HG03139 (cell line): ENCODE measurements at regions not wholly inside any gene's neighbourhood (a gene's known extent, or its start where the extent isn't known, plus 50 kb on each side); places are given as distances from the start of the nearest gene placed in this dataset.
"Not testable (repeated sequence)": the region's sequence is repeated elsewhere in the genome, so short reads cannot be mapped to it uniquely, and the experiment has no call there.

Experiments
- ATAC-seq: cut with Tn5 transposase; IDR thresholded peaks from one replicate; pipeline ENCODE4 v1.9.1; 2021; ENCODE audit not compliant: unreplicated experiment

DNA sequence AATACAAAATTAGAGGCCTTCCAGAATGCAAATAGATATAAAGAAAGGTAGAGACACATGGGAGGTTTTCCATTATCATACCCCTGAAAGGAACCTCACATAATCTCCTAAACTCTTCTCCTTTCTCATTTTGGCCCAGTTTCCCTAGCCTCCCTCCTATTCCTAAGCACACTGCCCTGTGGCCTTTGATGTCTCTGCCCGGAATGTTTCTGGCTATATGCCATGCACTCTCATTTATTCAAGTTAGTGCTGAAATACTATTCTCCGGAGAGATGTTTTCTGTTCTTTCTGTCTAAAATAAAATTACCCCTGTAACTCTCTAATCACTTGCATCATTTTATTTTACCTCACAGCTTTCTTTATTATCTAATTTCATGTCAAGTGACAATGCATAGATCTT, 1287.7 kb downstream of the SLITRK5 start:
- no peak for ATAC-seq

DNA sequence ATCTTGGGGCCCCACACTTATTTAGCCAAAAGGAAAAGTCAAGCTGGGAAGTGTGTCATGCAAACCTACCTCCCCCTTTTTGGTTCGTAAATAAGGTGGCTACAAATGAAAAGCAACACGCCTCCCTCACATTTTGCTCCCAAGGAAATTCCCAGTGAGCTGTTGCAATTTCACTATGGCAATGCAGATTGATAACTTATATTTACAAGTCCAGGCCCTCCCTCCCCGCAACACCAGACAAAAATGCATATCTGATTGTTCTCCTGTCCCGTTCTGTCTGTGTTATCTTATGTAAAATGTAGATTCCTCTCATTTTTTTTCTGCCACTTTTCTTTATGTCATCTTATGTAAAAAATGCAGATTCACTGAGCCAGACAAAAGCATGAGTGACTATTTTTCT, 1305.3 kb downstream of the SLITRK5 start:
- no peak for ATAC-seq

- no peak for ATAC-seq
Observed at GRCh38 chr13:88978607-88979006, 1307.4 kb downstream of the SLITRK5 start.

GRCh38 chr13:88979465-88980175, 1308.4 kb downstream of the SLITRK5 start:
- ATAC-seq, result no peak

DNA sequence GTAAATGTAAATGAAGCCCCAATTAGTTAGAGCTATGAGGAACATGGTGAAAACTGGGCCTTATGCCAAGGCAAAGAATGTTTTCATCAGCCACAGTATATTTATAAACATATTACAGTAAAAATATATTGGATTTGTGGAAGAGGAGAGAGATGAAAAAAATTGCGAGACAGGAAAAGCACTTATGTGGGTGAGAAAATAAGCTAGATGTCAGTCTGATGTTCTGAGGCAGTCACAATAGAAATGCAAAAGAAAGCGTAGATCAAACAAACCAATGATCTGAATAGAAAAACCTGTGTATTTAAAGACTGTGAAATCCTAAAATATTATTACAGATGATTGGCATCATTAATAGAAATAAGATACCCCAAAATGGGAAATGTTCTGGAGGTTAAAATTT, 1332.5 kb downstream of the SLITRK5 start:
- no peak for ATAC-seq

DNA sequence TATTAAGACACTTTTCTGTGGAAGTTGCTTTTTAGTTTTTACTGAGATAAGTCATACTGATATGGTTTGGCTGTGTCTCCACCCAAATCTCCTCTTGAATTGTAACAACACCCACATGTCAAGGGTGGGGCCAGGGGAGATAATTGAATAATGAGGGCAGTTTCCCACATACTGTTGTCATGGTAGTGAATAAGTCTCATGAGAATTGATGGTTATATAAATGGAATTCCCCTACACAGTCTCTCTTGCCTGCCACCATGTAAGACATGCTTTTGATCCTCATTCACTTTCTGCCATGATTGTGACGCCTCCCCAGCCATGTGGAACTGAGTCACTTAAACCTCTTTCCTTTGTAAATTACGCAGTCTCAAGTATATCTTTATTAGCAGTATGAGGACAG, 1340.4 kb downstream of the SLITRK5 start:
- no peak for ATAC-seq

GRCh38 chr13:89027694-89028306, 1356.6 kb downstream of the SLITRK5 start:
- no peak for ATAC-seq

- ATAC-seq, result no peak
Observed at GRCh38 chr13:89029062-89029461, 1357.9 kb downstream of the SLITRK5 start.

DNA sequence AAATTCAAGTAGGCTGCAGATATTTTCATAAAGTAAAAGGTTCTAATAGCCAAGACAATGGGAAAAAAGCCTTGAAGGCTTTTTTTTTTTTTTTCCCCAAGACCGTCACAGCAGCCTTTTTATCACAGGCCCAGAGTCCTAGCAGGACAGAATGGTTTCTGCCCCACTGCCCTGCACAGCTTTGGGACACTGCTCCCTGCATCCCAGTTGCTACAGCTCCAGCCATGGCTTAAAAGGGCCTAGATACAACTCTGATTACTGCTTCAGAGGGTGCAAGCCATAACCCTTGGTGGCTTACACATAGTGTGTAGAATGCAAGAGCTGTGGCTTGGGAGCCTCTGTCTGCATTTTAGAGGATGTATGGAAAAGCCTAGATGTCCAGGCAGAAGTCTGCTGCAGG, 1362.8 kb downstream of the SLITRK5 start:
- no peak for ATAC-seq

- no peak for ATAC-seq
Observed at GRCh38 chr13:89052699-89053098, 1381.5 kb downstream of the SLITRK5 start.

DNA sequence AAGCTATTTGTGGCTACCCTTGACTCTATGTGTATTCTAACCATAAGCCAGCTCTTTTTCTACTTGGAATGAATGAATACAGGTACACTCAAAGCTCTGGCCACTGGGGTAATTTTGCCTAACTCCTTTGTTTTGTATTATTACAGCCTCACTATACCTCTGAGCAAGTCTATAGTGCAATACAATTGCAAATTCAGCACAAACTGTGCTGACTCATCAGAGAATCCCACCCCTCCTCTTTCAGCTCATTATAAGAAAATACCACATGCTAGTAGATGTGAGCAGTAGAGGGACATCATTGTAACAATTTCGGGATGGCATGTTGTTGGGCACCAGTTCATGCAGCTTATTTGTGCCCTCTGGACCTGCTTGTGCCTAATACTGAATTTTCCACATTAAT, 1382.2 kb downstream of the SLITRK5 start:
- no peak for ATAC-seq

DNA sequence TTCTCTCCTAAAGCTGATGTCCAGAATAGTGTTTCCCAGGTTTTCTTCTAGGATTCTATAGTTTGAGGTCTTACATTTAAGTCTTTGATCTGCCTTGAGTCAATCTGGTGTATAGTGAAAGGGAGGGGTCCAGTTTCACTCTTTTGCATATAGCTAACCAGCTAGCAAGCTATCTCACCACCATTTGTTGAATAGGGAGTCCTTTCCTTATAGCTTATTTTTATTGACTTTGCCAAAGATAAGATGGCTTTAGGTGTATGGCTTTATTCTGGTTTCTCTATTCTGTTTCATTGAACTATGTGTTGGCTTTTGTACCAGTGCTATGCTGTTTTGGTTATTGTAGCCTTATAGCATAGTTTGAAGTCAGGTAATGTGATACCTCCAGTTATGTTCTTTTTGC, 1386.1 kb downstream of the SLITRK5 start:
- no peak for ATAC-seq

GRCh38 chr13:89057862-89058261, 1386.7 kb downstream of the SLITRK5 start:
- no peak for ATAC-seq

DNA sequence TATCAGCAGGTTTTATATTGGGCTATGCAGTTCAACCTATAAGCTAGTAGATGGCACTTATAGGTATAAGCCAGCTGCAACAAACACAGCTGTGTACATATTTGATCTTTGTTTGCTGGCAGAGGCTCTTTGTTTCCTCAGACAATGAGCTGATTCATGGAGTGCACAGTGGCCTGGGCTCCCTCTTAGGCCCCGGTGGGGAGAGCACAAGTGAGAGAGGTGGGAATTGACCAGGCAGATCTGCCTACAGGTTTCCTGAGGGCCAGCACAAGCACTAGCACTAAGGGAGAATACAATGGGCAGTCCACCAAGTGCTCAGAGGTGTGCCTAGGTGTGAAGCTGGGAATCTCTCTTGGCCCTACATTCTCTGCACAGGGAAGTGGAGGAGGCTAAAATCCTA, 1390.7 kb downstream of the SLITRK5 start:
- ATAC-seq, result no peak

DNA sequence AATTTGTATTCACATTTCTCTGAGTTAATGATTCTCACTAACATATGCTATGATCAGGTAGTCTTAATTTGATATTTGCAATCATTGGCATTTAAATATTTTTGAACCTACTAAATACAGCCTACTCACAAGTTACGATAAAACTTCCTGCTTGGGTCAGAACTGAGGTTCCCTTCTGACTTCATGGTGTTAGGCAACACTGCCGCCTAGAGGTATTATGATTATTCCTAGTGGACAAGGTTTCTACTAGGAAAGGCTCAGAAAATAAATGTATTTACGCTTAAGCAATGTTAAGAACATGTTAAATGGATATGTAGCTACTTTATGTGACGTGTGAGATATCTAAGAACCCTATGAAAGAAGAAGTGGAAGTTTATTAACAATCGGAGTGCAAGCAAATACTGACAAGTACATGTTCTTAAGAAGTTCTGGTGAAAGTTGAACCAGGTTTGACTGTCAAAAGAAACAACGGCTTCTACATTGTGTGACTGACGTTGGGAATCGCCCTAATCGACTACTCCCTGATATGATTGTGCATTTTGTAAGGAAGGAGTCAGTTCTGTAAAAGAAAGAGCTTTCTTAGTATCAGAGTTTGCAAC, 1395.8 kb downstream of the SLITRK5 start:
- ATAC-seq, result no peak

DNA sequence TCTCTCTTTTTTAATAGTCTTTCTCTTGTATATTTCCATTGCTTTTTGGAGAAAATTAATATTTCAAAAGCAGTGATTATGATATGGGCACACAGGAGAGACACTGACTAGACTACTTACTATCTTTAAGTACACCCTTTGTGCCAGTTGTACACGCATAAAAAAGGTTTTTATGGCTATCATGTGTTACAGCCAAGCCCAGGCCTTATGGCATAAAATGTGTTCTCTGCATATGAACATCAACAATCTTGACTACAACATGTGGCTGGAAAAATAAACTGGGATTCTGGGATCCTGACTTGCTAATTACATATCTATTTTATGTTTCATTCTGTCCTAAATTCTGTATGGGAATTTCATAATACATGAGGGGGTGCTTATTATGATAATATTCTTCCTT, 1401.8 kb downstream of the SLITRK5 start:
- no peak for ATAC-seq

- no peak for ATAC-seq
Observed at GRCh38 chr13:89076622-89077021, 1405.5 kb downstream of the SLITRK5 start.

GRCh38 chr13:89082623-89083022, 1411.5 kb downstream of the SLITRK5 start:
- ATAC-seq, result no peak

GRCh38 chr13:89088107-89088506, 1416.9 kb downstream of the SLITRK5 start:
- not testable (repeated sequence) for ATAC-seq

DNA sequence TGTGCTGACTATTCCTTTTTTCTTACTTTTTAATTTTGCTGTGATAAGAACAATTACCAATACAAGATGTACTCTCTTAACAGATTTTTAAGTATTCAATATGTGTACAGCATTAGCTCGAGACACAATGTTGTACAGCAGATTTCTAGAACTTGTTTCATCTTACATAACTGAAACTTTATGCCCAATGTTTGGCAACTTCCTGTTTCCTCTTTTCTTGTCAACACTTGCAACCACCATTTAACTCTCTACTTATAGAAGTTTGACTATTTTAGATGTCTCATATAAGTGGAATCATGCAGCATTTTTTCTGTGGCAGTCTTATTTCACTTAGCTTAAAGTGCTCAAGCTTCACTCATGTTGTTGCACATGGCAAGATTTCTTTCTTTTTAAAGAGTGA, 1426.8 kb downstream of the SLITRK5 start:
- no peak for ATAC-seq

DNA sequence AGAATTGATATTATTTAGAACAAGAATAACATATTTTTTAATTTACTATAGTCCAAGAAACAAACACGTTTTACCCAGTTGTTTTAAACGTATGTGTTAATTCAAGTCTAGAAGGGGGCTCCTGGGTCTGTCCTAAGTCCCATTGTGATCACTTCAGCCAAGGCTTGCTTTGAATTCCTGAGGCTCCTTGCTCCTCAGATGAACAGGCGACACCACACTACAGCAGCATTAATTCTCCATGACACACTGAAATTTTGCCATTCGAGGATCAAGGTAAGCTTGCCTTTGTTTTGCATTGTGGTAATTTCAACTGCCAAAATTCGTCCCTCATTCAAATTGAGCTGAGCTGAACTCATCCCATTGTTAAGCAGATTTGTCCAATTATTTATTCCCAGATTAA, 1442.6 kb downstream of the SLITRK5 start:
- ATAC-seq, result no peak

- no peak for ATAC-seq
Observed at GRCh38 chr13:89115307-89115706, 1444.1 kb downstream of the SLITRK5 start.

GRCh38 chr13:89136678-89137077, 1465.5 kb downstream of the SLITRK5 start:
- no peak for ATAC-seq
